Spleen (tissue), 7 donors: ENCODE measurements at regions not wholly inside any gene's neighbourhood (a gene's known extent, or its start where the extent isn't known, plus 50 kb on each side); places are given as distances from the start of the nearest gene placed in this dataset.

ENCODE experiments used
- POLR2AphosphoS5 ChIP-seq, 3 donors: sonication (generic); formaldehyde crosslinking; IDR thresholded peaks; one replicate each; pipeline ENCODE4 v1.5.1; 2017; ENCODE audit warnings: antibody characterized with exemption in 3 of 3
- TF ChIP-seq, protein P1 (sequence below), 11 experiments: fragments of 200-600 bp in 7 of 11; fragments of 450-650 bp in 4 of 11; sonication (generic) in 4 of 11; IDR thresholded peaks in 8 of 11; conservative IDR thresholded peaks in 3 of 11; 1 replicate in 7 of 11; 2 replicates in 4 of 11; pipeline versions ENCODE4 v1.4.0 to v1.8.0; 2016 to 2021; ENCODE audit warnings: antibody characterized with exemption in 11 of 11, inconsistent platforms in 4 of 11, mild to moderate bottlenecking in 1 of 11
- donor health status: DM: no; HTN: no; CAD: no; lungs with moderate emphysema.
- donor health status: DM: no; HTN: no; CAD: no.
- donor health status: DM: no; HTN: no; CAD: no.

GRCh38 chr5:19169426-19169825 lies 818.6 kb downstream of the CDH18 start:
- TF ChIP-seq, protein P1, sequence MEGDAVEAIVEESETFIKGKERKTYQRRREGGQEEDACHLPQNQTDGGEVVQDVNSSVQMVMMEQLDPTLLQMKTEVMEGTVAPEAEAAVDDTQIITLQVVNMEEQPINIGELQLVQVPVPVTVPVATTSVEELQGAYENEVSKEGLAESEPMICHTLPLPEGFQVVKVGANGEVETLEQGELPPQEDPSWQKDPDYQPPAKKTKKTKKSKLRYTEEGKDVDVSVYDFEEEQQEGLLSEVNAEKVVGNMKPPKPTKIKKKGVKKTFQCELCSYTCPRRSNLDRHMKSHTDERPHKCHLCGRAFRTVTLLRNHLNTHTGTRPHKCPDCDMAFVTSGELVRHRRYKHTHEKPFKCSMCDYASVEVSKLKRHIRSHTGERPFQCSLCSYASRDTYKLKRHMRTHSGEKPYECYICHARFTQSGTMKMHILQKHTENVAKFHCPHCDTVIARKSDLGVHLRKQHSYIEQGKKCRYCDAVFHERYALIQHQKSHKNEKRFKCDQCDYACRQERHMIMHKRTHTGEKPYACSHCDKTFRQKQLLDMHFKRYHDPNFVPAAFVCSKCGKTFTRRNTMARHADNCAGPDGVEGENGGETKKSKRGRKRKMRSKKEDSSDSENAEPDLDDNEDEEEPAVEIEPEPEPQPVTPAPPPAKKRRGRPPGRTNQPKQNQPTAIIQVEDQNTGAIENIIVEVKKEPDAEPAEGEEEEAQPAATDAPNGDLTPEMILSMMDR (IDR thresholded peaks at IDR 0.05 in 8 of 11, conservative IDR thresholded peaks at IDR 0.05 in 3 of 11): no peak
- no peak for TF ChIP-seq POLR2AphosphoS5 (IDR thresholded peaks at IDR 0.05)
